Upper lobe of right lung (tissue), 1 donor: ENCODE measurements at regions not wholly inside any gene's neighbourhood (a gene's known extent, or its start where the extent isn't known, plus 50 kb on each side); places are given as distances from the start of the nearest gene placed in this dataset.
A peak's percentile ranks its signal among the peaks of the same experiment; 100 is the strongest.

Experiments
- ATAC-seq: fragments of 200-7000 bp; cut with Tn5 transposase; one replicate; pipeline ENCODE4 v1.9.1; 2020; ENCODE audit warnings: mild to moderate bottlenecking, moderate library complexity
- DNase-seq: peaks from one replicate; pipeline ENCODE4 v3.0.0-alpha.2; 2020
- H3K27ac ChIP-seq: fragments of 200-600 bp; one replicate; pipeline ENCODE4 v1.8.0; 2022
- H3K27me3 ChIP-seq: fragments of 200-600 bp; one replicate; pipeline ENCODE4 v1.8.0; 2022; ENCODE audit warnings: mild to moderate bottlenecking
- H3K36me3 ChIP-seq: fragments of 200-600 bp; one replicate; pipeline ENCODE4 v1.8.0; 2022
- H3K4me1 ChIP-seq: fragments of 200-600 bp; one replicate; pipeline ENCODE4 v1.8.0; 2022
- H3K4me3 ChIP-seq: fragments of 200-600 bp; one replicate; pipeline ENCODE4 v1.8.0; 2022; ENCODE audit warnings: mild to moderate bottlenecking
- H3K9me3 ChIP-seq: fragments of 200-600 bp; one replicate; pipeline ENCODE4 v1.8.0; 2022
- intact Hi-C: fragments of 100-400 bp; cut with DNase I; formaldehyde crosslinking; loops from one replicate; pipeline ENCODE4 v1.11.0; 2022
- TF ChIP-seq, protein P1 (sequence below): fragments of 200-600 bp; IDR thresholded peaks from one replicate; pipeline ENCODE4 v1.8.0; 2022; ENCODE audit warnings: antibody characterized with exemption
- donor health status: DM: no; HTN: yes; CAD: no; lungs with severe emphysema.

DNA sequence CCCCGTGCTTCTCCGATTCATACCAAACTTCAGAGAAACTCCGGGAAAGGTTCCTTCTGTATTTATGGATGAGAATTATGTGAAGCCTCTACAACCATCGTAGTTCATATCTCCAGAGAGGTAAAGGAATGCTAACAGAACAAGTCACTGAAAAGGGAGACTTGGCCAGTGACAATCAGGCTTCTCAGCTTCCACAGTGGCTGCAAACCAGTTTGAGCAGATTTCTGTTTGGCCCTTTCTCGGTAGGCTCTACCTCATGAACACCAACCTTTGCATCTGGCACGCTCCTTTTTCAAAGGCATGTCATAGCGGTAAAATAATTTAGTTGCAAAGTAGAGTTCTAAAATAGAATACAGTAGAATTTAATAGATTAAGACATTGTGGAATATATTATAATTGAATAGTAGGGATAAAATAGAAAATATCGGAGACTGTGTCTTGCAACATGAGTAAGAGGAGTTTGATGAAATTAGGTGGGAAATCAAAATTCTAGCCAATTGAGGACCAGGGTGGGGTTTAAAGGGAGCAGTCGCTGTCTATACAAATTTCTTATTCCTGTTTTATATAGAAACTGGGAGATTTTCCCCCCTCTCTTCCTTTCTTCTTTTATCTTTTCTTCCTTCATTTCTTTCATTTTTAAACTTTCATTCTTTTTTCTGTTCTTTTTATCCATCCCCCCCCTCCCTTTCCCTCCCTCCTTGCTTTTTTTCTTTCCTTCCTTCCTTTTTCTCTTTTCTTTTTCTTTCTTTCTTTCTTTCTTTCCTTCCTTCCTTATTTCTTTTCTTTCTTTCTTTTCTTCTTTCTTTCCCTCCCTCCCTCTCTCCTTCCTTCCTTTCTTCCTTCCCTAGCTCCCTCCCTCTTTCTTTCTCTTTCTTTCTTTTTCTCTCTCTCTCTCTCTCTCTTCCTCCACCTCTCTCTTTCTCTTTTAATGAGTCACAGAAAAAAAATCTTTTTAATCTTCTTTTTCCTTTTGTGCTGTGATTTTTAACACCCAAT, 161.5 kb upstream of the KLF6 start:
- intact Hi-C loops: no loop called here
- DNase-seq: no peak

DNA sequence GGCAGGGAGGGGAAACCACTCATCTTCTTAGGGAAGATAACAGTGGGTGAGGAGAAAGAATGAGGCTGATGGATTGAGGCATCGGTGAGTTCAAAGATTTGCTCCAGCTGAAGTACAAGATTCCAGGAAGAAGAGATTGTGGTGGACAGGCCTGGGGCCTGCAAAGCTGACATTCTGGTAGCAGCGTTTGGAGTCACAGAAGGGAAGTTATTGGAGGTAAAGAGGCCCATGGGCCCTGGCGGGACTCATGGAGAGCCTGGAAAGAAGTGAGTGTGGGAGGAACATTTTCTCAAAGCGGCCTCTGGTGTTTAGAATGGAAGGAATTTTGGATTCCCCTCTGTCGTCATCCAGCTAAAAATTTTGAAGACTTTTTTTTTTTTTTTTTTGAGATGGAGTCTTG, 160.0 kb upstream of the KLF6 start:
- intact Hi-C loops: no loop called here
- Histone ChIP-seq H3K27ac (no peak overlapping the region), H3K4me3 (no peak overlapping the region), H3K27me3 (no peaks in the 10 kb centered on the region), H3K9me3 (no peaks in the 10 kb centered on the region), H3K4me1 (no peaks in the 10 kb centered on the region), H3K36me3 (no peaks in the 10 kb centered on the region)
- ATAC-seq (no peak), DNase-seq (no peak)
- TF ChIP-seq, protein P1, sequence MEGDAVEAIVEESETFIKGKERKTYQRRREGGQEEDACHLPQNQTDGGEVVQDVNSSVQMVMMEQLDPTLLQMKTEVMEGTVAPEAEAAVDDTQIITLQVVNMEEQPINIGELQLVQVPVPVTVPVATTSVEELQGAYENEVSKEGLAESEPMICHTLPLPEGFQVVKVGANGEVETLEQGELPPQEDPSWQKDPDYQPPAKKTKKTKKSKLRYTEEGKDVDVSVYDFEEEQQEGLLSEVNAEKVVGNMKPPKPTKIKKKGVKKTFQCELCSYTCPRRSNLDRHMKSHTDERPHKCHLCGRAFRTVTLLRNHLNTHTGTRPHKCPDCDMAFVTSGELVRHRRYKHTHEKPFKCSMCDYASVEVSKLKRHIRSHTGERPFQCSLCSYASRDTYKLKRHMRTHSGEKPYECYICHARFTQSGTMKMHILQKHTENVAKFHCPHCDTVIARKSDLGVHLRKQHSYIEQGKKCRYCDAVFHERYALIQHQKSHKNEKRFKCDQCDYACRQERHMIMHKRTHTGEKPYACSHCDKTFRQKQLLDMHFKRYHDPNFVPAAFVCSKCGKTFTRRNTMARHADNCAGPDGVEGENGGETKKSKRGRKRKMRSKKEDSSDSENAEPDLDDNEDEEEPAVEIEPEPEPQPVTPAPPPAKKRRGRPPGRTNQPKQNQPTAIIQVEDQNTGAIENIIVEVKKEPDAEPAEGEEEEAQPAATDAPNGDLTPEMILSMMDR: no peak

More for the DNA sequence above, 161.5 kb upstream of the KLF6 start:
- ATAC-seq: no peak
- Histone ChIP-seq H3K36me3 (no peaks in the 10 kb centered on the region), H3K9me3 (no peaks in the 10 kb centered on the region), H3K4me3 (no peak overlapping the region), H3K27ac (peak overlapping the region; percentile 1), H3K27me3 (no peaks in the 10 kb centered on the region), H3K4me1 (no peaks in the 10 kb centered on the region)
- TF ChIP-seq, protein P1: no peak

DNA sequence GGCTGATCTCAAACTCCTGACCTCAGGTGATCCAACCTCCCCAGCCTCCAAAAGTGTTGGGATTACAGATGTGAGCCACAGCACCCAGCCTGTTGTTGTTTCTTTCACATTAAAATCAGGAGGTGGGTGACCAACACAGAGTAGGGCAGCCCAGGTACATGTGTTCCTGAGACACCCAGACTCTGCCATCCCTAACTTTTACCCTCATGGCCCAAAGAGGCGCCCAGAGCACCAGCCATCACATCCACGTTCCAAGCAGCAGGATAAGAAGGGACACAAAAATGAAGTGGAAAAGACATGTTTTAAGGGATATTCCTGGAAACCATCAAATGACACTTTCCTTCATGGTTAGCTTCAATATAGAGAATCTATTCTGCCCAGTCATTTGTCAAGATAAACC, 159.6 kb upstream of the KLF6 start:
- Histone ChIP-seq H3K9me3 (no peaks in the 10 kb centered on the region), H3K4me3 (no peak overlapping the region), H3K4me1 (no peaks in the 10 kb centered on the region), H3K36me3 (no peaks in the 10 kb centered on the region), H3K27me3 (no peaks in the 10 kb centered on the region), H3K27ac (no peak overlapping the region)
- TF ChIP-seq, protein P1: no peak
- ATAC-seq (no peak), DNase-seq (no peak)
- intact Hi-C loops: no loop called here

DNA sequence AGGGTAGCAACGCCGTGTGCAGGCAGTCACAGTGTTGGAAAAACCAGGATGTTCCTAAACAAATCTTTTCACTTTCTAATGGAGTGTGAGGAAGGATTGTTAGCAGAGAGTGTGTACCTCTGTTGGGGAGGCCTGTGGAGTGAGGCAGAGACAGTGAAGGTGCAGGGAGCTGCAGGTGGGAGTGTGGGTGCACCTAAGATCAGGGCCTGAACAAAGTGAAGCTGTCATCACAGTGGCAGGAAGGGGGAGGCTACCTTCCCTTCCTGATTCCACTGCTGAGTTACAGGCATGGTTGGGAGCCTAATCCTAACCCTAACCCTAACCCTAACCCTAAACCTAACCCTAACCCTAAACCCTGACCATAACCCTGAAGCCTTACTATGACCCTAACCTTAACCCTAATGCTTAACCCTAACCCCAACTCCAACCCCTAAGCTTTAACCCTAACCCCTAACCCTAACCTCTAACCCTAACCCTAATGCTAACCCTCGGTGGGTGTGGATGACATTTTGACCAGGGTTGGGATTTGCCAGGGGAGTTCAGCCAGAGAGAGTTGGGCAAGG, 158.8 kb upstream of the KLF6 start:
- Histone ChIP-seq H3K36me3 (no peaks in the 10 kb centered on the region), H3K4me1 (no peaks in the 10 kb centered on the region), H3K9me3 (no peaks in the 10 kb centered on the region), H3K27ac (no peak overlapping the region), H3K4me3 (no peak overlapping the region), H3K27me3 (no peaks in the 10 kb centered on the region)
- intact Hi-C loops: no loop called here
- ATAC-seq: peak; percentile 29
- TF ChIP-seq, protein P1: no peak
- no peak for DNase-seq

DNA sequence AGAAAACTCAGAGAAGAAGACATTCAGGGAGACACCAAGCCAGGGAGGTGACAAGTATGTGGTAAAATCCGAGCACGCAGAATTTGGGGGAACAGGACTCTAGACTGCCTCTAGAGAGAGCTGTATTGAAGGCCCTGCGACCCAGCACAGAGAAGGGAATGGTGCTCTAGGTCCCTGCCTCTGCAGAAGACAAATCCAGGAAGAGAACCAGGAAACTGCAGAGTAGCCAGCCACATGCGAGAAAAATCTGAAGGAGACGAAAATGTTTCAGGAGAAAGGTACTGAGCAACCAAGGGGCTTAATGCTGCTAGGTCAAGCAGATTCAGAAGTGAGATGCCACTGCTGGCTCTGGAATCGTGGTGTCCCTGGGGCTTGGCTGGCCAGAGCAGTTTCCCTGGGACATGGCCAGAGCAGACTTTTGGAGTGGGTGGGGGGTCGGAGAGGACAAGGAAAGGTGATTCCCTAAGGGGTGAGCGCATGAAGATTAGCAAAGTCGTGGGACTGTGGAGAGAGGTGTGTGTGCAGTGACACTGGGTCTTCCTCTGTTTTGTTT, 158.0 kb upstream of the KLF6 start:
- no peaks in the 10 kb centered on the region for H3K27me3 ChIP-seq
- no peak overlapping the region for H3K27ac ChIP-seq
- H3K36me3 ChIP-seq: no peaks in the 10 kb centered on the region
- TF ChIP-seq, protein P1: no peak
- H3K9me3 ChIP-seq: no peaks in the 10 kb centered on the region
- peak; percentile 10 for ATAC-seq
- no peaks in the 10 kb centered on the region for H3K4me1 ChIP-seq
- H3K4me3 ChIP-seq: no peak overlapping the region
- no peak for DNase-seq
- intact Hi-C loops: no loop called here
